Prostate gland (tissue), 2 donors: ENCODE measurements at regions not wholly inside any gene's neighbourhood (a gene's known extent, or its start where the extent isn't known, plus 50 kb on each side); places are given as distances from the start of the nearest gene placed in this dataset.

Experiments used
- DNase-seq: peaks from one replicate; pipeline ENCODE4 v3.0.0-alpha.2; 2019; ENCODE audit warnings: low spot score
- H3K27ac ChIP-seq, 2 donors: fragments of 200-600 bp; sonication (generic); 2 replicates each; pipeline ENCODE4 v1.5.1; 2017 to 2019
- H3K27me3 ChIP-seq: fragments of 200-600 bp; sonication (generic); replicated peaks from 2 replicates; pipeline ENCODE4 v1.5.1; 2019; ENCODE audit not compliant: insufficient read depth
- H3K36me3 ChIP-seq, 2 donors: fragments of 200-600 bp; sonication (generic); 1 replicate in 1 of 2; 2 replicates in 1 of 2; pipeline versions ENCODE4 v1.5.1 to v1.8.1; 2017 to 2019
- H3K4me1 ChIP-seq: fragments of 200-600 bp; sonication (generic); replicated peaks from 2 replicates; pipeline ENCODE4 v1.5.1; 2019
- H3K4me3 ChIP-seq, 2 donors: fragments of 200-600 bp; sonication (generic); 2 replicates each; pipeline ENCODE4 v1.5.1; 2017 to 2019
- H3K9me3 ChIP-seq: fragments of 200-600 bp; sonication (generic); 2 replicates; pipeline ENCODE4 v1.5.1; 2017
- CTCF ChIP-seq, 4 experiments: fragments of 200-600 bp in 2 of 4; fragments of 450-650 bp in 2 of 4; sonication (generic) in 2 of 4; IDR thresholded peaks; 1 replicate in 3 of 4; 2 replicates in 1 of 4; pipeline ENCODE4 v1.5.1; 2016 to 2019; ENCODE audit warnings: antibody characterized with exemption in 4 of 4, mild to moderate bottlenecking in 2 of 4, moderate library complexity in 2 of 4
- POLR2A ChIP-seq: fragments of 450-650 bp; IDR thresholded peaks from one replicate; pipeline ENCODE4 v1.6.1; 2016; ENCODE audit warnings: antibody characterized with exemption, mild to moderate bottlenecking
- POLR2AphosphoS5 ChIP-seq: sonication (generic); formaldehyde crosslinking; IDR thresholded peaks from one replicate; pipeline ENCODE4 v1.6.1; 2017; ENCODE audit warnings: antibody characterized with exemption
- WGBS: methylation state at CpG from one replicate; pipeline ENCODE4 v1.1.5; 2018; 5-methylcytosine and 5-hydroxymethylcytosine counted together
- intact Hi-C: fragments of 100-400 bp; cut with DNase I; formaldehyde crosslinking; loops from one replicate; pipeline ENCODE4 v1.14.2; 2022

- H3K36me3 ChIP-seq, result no peaks in the 10 kb centered on the region
- H3K9me3 ChIP-seq, result no peaks in the 10 kb centered on the region
- H3K27me3 ChIP-seq, result no peaks in the 10 kb centered on the region
- H3K27ac ChIP-seq, result no peak overlapping the region
- intact Hi-C loops, result no loop called here
- TF ChIP-seq POLR2AphosphoS5, result no peak
- no peak for TF ChIP-seq POLR2A
- TF ChIP-seq CTCF (IDR thresholded peaks at IDR 0.05), result no peak
- WGBS, result 80% methylated on average over 3 of the region's 3 CpGs
- no peak overlapping the region for H3K4me3 ChIP-seq
- no peak for DNase-seq
- H3K4me1 ChIP-seq, result no peaks in the 10 kb centered on the region
These were observed 532.9 kb downstream of the ANXA1 start for GRCh38 chr9:73684601-73685000.

GRCh38 chr9:73685786-73686185 is 534.1 kb downstream of the ANXA1 start:
- DNase-seq, result no peak
- TF ChIP-seq POLR2AphosphoS5 (no peak), CTCF (IDR thresholded peaks at IDR 0.05) (no peak), POLR2A (no peak)
- Histone ChIP-seq H3K36me3 (no peaks in the 10 kb centered on the region), H3K27me3 (no peaks in the 10 kb centered on the region), H3K27ac (no peak overlapping the region), H3K4me1 (no peaks in the 10 kb centered on the region), H3K4me3 (no peak overlapping the region), H3K9me3 (no peaks in the 10 kb centered on the region)
- intact Hi-C loops, result no loop called here
- 91% methylated on average over 3 of the region's 3 CpGs for WGBS

GRCh38 chr9:73689051-73689870 is 537.6 kb downstream of the ANXA1 start:
- no peak overlapping the region for H3K4me3 ChIP-seq
- no peaks in the 10 kb centered on the region for H3K36me3 ChIP-seq
- no peaks in the 10 kb centered on the region for H3K9me3 ChIP-seq
- no peak overlapping the region for H3K27ac ChIP-seq
- 79% methylated on average over 5 of the region's 5 CpGs for WGBS
- no peaks in the 10 kb centered on the region for H3K27me3 ChIP-seq
- DNase-seq, result no peak
- intact Hi-C loops, result no loop called here
- TF ChIP-seq POLR2AphosphoS5, result no peak
- no peaks in the 10 kb centered on the region for H3K4me1 ChIP-seq

- TF ChIP-seq POLR2A (no peak), POLR2AphosphoS5 (peak; percentile 34), CTCF (IDR thresholded peaks at IDR 0.05) (no peak)
- no peak overlapping the region for H3K27ac ChIP-seq
- H3K36me3 ChIP-seq, result no peaks in the 10 kb centered on the region
- DNase-seq, result peak; percentile 18
- no peaks in the 10 kb centered on the region for H3K4me1 ChIP-seq
- no peak overlapping the region for H3K4me3 ChIP-seq
- intact Hi-C loops, result no loop called here
- no peaks in the 10 kb centered on the region for H3K27me3 ChIP-seq
- H3K9me3 ChIP-seq, result no peaks in the 10 kb centered on the region
- 40% methylated on average over 1 of the region's 1 CpG for WGBS
These were observed 549.9 kb downstream of the ANXA1 start for GRCh38 chr9:73701415-73702057.

GRCh38 chr9:73714294-73714693 is 562.6 kb downstream of the ANXA1 start:
- Histone ChIP-seq H3K9me3 (no peaks in the 10 kb centered on the region), H3K4me3 (no peak overlapping the region), H3K36me3 (no peaks in the 10 kb centered on the region), H3K27ac (no peak overlapping the region), H3K4me1 (no peaks in the 10 kb centered on the region), H3K27me3 (no peaks in the 10 kb centered on the region)
- WGBS, result 18% methylated on average over 1 of the region's 1 CpG
- DNase-seq, result no peak
- intact Hi-C loops, result no loop called here
- TF ChIP-seq CTCF (IDR thresholded peaks at IDR 0.05), result no peak
- TF ChIP-seq POLR2AphosphoS5, result no peak
- TF ChIP-seq POLR2A, result no peak
